ENCODE measurements at regions not wholly inside any gene's neighbourhood (a gene's known extent, or its start where the extent isn't known, plus 50 kb on each side); places are given as distances from the start of the nearest gene placed in this dataset.

- no peak for TF ChIP-seq CTCF (conservative IDR thresholded peaks at IDR 0.05; ENCODE audit: low read depth in 2 of 2)
- TF ChIP-seq, protein P1, sequence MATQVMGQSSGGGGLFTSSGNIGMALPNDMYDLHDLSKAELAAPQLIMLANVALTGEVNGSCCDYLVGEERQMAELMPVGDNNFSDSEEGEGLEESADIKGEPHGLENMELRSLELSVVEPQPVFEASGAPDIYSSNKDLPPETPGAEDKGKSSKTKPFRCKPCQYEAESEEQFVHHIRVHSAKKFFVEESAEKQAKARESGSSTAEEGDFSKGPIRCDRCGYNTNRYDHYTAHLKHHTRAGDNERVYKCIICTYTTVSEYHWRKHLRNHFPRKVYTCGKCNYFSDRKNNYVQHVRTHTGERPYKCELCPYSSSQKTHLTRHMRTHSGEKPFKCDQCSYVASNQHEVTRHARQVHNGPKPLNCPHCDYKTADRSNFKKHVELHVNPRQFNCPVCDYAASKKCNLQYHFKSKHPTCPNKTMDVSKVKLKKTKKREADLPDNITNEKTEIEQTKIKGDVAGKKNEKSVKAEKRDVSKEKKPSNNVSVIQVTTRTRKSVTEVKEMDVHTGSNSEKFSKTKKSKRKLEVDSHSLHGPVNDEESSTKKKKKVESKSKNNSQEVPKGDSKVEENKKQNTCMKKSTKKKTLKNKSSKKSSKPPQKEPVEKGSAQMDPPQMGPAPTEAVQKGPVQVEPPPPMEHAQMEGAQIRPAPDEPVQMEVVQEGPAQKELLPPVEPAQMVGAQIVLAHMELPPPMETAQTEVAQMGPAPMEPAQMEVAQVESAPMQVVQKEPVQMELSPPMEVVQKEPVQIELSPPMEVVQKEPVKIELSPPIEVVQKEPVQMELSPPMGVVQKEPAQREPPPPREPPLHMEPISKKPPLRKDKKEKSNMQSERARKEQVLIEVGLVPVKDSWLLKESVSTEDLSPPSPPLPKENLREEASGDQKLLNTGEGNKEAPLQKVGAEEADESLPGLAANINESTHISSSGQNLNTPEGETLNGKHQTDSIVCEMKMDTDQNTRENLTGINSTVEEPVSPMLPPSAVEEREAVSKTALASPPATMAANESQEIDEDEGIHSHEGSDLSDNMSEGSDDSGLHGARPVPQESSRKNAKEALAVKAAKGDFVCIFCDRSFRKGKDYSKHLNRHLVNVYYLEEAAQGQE (IDR thresholded peaks at IDR 0.05; ENCODE audit: unreplicated experiment) = no peak
- TF ChIP-seq NANOG (IDR thresholded peaks at IDR 0.05; ENCODE audit: borderline replicate concordance) = no peak
Observed at GRCh38 chr2:48147719-48148118, 166.8 kb upstream of the FOXN2 start.

Data from GM23338 (cell line).